ENCODE measurements at regions not wholly inside any gene's neighbourhood (a gene's known extent, or its start where the extent isn't known, plus 50 kb on each side); places are given as distances from the start of the nearest gene placed in this dataset.
"Not testable (repeated sequence)": the region's sequence is repeated elsewhere in the genome, so short reads cannot be mapped to it uniquely, and the experiment has no call there.

DNA sequence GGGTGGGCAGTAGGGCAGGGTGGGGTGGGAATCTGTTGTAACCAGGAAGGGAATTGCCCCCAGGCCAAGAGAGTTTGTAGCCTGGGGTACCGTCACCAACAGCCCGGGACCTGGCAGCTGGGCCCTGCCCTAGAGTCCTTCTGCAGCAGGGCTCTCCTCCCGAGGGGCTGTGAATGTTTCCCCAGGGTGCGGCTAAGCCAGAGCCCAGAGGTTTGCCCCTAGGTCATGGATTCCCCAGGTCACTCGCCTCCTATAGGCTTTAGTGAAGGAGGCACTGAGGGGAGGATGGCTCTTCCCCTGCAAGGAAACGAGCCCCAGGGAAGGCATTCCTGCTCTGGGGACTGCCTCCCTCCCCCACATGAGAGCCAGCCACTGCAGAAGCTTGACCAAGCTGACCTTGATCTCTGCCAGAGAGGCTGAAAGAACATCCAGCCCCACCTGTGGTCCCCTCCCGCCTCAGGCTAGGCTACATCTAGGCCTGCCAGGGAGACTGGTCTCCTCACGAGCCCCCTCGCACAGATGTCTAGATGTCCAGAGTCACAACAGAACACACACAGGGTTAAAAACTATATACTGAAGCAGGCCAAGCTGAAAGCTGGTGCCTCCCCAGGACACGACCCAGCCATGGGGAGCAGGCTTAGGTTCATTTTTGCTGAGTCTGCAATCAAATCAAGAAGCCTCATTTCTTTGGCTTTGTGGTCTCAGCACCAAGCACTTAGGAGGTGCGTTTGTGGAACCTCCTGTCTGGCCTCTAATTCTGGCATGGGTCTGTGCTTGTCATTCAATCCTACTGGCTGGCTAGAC is 69.1 kb upstream of the TAMM41 start:
- H3K4me3 ChIP-seq (ENCODE audit: low read depth in 1 of 5, low read length in 5 of 5) = no peak overlapping the region
- no peak overlapping the region for H3K9ac ChIP-seq (ENCODE audit: low read length in 5 of 5)
- no peaks in the 10 kb centered on the region for H3K4me1 ChIP-seq (ENCODE audit: control insufficient read depth in 5 of 5, insufficient read depth in 5 of 5, low read length in 5 of 5)
- H3K9me3 ChIP-seq (ENCODE audit: control insufficient read depth in 5 of 5, low read length in 5 of 5) = no peaks in the 10 kb centered on the region
- H3K27me3 ChIP-seq (ENCODE audit: control insufficient read depth in 5 of 5, insufficient read depth in 4 of 5, low read length in 5 of 5) = peaks cover 0 to 6% (median 2%) of the 10 kb centered on the region in 5 donors
- H3K27ac ChIP-seq (ENCODE audit: low read depth, low read length) = no peak overlapping the region
- H3K36me3 ChIP-seq (ENCODE audit: control insufficient read depth in 5 of 5, insufficient read depth in 5 of 5, low read length in 5 of 5) = no peaks in the 10 kb centered on the region

GRCh38 chr3:11916425-11916762 is 69.7 kb upstream of the TAMM41 start:
- H3K4me3 ChIP-seq (ENCODE audit: low read depth in 1 of 5, low read length in 5 of 5); H3K4me1 ChIP-seq (ENCODE audit: control insufficient read depth in 5 of 5, insufficient read depth in 5 of 5, low read length in 5 of 5); H3K9ac ChIP-seq (ENCODE audit: low read length in 5 of 5); H3K36me3 ChIP-seq (ENCODE audit: control insufficient read depth in 5 of 5, insufficient read depth in 5 of 5, low read length in 5 of 5); H3K9me3 ChIP-seq (ENCODE audit: control insufficient read depth in 5 of 5, low read length in 5 of 5); H3K27me3 ChIP-seq (ENCODE audit: control insufficient read depth in 5 of 5, insufficient read depth in 4 of 5, low read length in 5 of 5); H3K27ac ChIP-seq (ENCODE audit: low read depth, low read length): not testable (repeated sequence)

DNA sequence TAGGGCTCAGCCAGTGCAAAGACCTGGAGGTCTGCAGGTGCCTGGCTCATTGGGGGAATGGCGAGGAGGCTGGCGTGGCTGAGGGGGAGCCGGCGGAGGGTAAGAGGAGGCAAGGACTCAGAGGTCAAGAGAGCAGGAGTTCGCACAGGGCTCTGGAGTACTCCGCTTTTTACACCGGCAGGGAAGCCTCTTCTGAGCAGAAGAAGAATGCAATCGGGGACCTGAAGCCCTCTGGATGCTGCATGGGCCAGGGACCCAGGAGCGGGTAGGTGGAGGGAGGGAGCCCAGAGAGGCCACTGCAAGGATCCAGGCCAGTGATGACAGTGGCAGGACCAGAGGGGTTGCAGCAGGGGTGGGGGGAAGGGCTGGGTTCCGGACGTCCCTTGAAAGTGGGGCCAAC is 70.4 kb upstream of the TAMM41 start:
- Histone ChIP-seq H3K9ac (ENCODE audit: low read length in 5 of 5) (no peak overlapping the region), H3K27me3 (ENCODE audit: control insufficient read depth in 5 of 5, insufficient read depth in 4 of 5, low read length in 5 of 5) (peaks cover 0 to 6% (median 2%) of the 10 kb centered on the region in 5 donors), H3K9me3 (ENCODE audit: control insufficient read depth in 5 of 5, low read length in 5 of 5) (no peaks in the 10 kb centered on the region), H3K4me1 (ENCODE audit: control insufficient read depth in 5 of 5, insufficient read depth in 5 of 5, low read length in 5 of 5) (peaks cover 0 to 6% (median 0%) of the 10 kb centered on the region in 5 donors), H3K36me3 (ENCODE audit: control insufficient read depth in 5 of 5, insufficient read depth in 5 of 5, low read length in 5 of 5) (no peaks in the 10 kb centered on the region), H3K27ac (ENCODE audit: low read depth, low read length) (no peak overlapping the region), H3K4me3 (ENCODE audit: low read depth in 1 of 5, low read length in 5 of 5) (no peak overlapping the region)

DNA sequence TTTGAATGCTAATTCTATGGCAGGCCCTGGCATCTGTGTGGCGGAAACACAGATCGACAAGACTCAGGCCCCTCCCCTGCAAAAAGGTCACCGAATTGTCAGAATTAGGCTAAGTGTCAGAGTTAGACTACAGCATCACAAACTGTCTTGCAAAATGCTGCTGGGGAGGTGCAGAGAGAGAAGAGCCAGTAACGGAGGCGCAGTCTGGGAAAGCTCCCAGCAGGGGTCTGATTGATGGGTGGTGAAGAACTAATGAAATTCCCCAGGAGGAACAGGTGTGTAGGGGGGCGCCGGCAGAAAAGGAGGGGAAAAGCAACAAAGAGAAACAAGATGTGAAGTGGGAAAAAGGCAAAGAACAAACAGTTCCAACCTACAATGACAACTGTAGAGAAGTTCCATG is 72.7 kb upstream of the TAMM41 start:
- no peaks in the 10 kb centered on the region for H3K9me3 ChIP-seq (ENCODE audit: control insufficient read depth in 5 of 5, low read length in 5 of 5)
- H3K4me3 ChIP-seq (ENCODE audit: low read depth in 1 of 5, low read length in 5 of 5) = no peak overlapping the region
- no peak overlapping the region for H3K9ac ChIP-seq (ENCODE audit: low read length in 5 of 5)
- no peak overlapping the region for H3K27ac ChIP-seq (ENCODE audit: low read depth, low read length)
- H3K4me1 ChIP-seq (ENCODE audit: control insufficient read depth in 5 of 5, insufficient read depth in 5 of 5, low read length in 5 of 5) = peaks cover 0 to 6% (median 0%) of the 10 kb centered on the region in 5 donors
- peaks cover 0 to 6% (median 2%) of the 10 kb centered on the region in 5 donors for H3K27me3 ChIP-seq (ENCODE audit: control insufficient read depth in 5 of 5, insufficient read depth in 4 of 5, low read length in 5 of 5)
- no peaks in the 10 kb centered on the region for H3K36me3 ChIP-seq (ENCODE audit: control insufficient read depth in 5 of 5, insufficient read depth in 5 of 5, low read length in 5 of 5)

GRCh38 chr3:11924518-11924917 is 77.8 kb upstream of the TAMM41 start:
- Histone ChIP-seq H3K27ac (ENCODE audit: low read depth, low read length) (no peak overlapping the region), H3K36me3 (ENCODE audit: control insufficient read depth in 5 of 5, insufficient read depth in 5 of 5, low read length in 5 of 5) (no peaks in the 10 kb centered on the region), H3K9me3 (ENCODE audit: control insufficient read depth in 5 of 5, low read length in 5 of 5) (no peaks in the 10 kb centered on the region), H3K9ac (ENCODE audit: low read length in 5 of 5) (no peak overlapping the region), H3K27me3 (ENCODE audit: control insufficient read depth in 5 of 5, insufficient read depth in 4 of 5, low read length in 5 of 5) (peaks cover 0 to 3% (median 0%) of the 10 kb centered on the region in 5 donors), H3K4me1 (ENCODE audit: control insufficient read depth in 5 of 5, insufficient read depth in 5 of 5, low read length in 5 of 5) (peaks cover 0 to 6% (median 0%) of the 10 kb centered on the region in 5 donors), H3K4me3 (ENCODE audit: low read depth in 1 of 5, low read length in 5 of 5) (no peak overlapping the region)

- Histone ChIP-seq H3K27ac (ENCODE audit: low read depth, low read length) (no peak overlapping the region), H3K9ac (ENCODE audit: low read length in 5 of 5) (no peak overlapping the region), H3K9me3 (ENCODE audit: control insufficient read depth in 5 of 5, low read length in 5 of 5) (no peaks in the 10 kb centered on the region), H3K36me3 (ENCODE audit: control insufficient read depth in 5 of 5, insufficient read depth in 5 of 5, low read length in 5 of 5) (no peaks in the 10 kb centered on the region), H3K4me1 (ENCODE audit: control insufficient read depth in 5 of 5, insufficient read depth in 5 of 5, low read length in 5 of 5) (no peaks in the 10 kb centered on the region), H3K4me3 (ENCODE audit: low read depth in 1 of 5, low read length in 5 of 5) (no peak overlapping the region), H3K27me3 (ENCODE audit: control insufficient read depth in 5 of 5, insufficient read depth in 4 of 5, low read length in 5 of 5) (peaks cover 0 to 3% (median 0%) of the 10 kb centered on the region in 5 donors)
Observed at GRCh38 chr3:11928381-11928780, 75.8 kb upstream of the SYN2 start.

DNA sequence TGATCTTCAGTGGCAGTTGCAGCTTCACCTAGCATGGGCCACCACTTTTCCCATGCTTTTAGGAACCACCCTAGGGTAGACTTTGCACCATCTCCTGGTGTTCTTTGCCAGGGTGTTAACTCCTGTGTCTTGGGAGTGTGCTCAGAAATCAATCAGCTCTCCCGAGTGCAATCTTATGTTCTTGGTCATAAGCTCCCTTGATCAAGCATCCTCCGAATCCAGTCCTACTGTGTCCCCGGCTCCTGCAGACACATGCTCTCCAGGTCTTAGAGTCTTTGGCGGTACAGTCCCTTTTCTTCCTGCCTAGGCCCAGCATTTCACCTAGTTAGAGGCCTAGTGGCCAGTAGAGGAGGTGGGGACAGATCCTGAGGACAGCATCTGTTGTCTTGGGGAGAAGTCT is 74.7 kb upstream of the SYN2 start:
- Histone ChIP-seq H3K27ac (ENCODE audit: low read depth, low read length) (no peak overlapping the region), H3K27me3 (ENCODE audit: control insufficient read depth in 5 of 5, insufficient read depth in 4 of 5, low read length in 5 of 5) (peaks cover 0 to 3% (median 0%) of the 10 kb centered on the region in 5 donors), H3K9me3 (ENCODE audit: control insufficient read depth in 5 of 5, low read length in 5 of 5) (no peaks in the 10 kb centered on the region), H3K4me3 (ENCODE audit: low read depth in 1 of 5, low read length in 5 of 5) (no peak overlapping the region), H3K4me1 (ENCODE audit: control insufficient read depth in 5 of 5, insufficient read depth in 5 of 5, low read length in 5 of 5) (no peaks in the 10 kb centered on the region), H3K36me3 (ENCODE audit: control insufficient read depth in 5 of 5, insufficient read depth in 5 of 5, low read length in 5 of 5) (no peaks in the 10 kb centered on the region), H3K9ac (ENCODE audit: low read length in 5 of 5) (no peak overlapping the region)

GRCh38 chr3:11930084-11930483 is 74.1 kb upstream of the SYN2 start:
- H3K4me3 ChIP-seq (ENCODE audit: low read depth in 1 of 5, low read length in 5 of 5) = no peak overlapping the region
- H3K4me1 ChIP-seq (ENCODE audit: control insufficient read depth in 5 of 5, insufficient read depth in 5 of 5, low read length in 5 of 5) = no peaks in the 10 kb centered on the region
- H3K36me3 ChIP-seq (ENCODE audit: control insufficient read depth in 5 of 5, insufficient read depth in 5 of 5, low read length in 5 of 5) = no peaks in the 10 kb centered on the region
- no peak overlapping the region for H3K27ac ChIP-seq (ENCODE audit: low read depth, low read length)
- H3K27me3 ChIP-seq (ENCODE audit: control insufficient read depth in 5 of 5, insufficient read depth in 4 of 5, low read length in 5 of 5) = peaks cover 0 to 3% (median 0%) of the 10 kb centered on the region in 5 donors
- no peak overlapping the region for H3K9ac ChIP-seq (ENCODE audit: low read length in 5 of 5)
- H3K9me3 ChIP-seq (ENCODE audit: control insufficient read depth in 5 of 5, low read length in 5 of 5) = no peaks in the 10 kb centered on the region

DNA sequence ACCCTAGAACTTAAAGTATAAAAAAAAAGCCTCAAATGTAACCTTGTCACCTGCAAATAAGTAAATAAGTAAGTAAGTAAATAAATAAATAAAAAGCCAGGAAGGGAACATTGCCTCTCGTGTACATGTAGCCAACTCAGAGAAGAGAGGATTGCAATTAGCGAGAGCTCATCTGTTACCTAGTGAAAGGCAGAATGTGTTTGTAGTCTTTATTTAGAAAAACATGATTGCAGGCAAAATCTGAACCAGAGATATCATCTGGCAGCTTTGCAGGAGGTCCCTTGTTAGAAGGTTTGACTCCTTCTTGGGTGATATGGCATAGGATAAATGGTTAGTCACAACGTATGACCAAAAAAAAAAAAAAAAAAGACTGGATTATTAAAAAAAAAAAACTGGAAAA is 71.6 kb upstream of the SYN2 start:
- Histone ChIP-seq H3K36me3 (ENCODE audit: control insufficient read depth in 5 of 5, insufficient read depth in 5 of 5, low read length in 5 of 5) (no peaks in the 10 kb centered on the region), H3K9me3 (ENCODE audit: control insufficient read depth in 5 of 5, low read length in 5 of 5) (no peaks in the 10 kb centered on the region), H3K4me1 (ENCODE audit: control insufficient read depth in 5 of 5, insufficient read depth in 5 of 5, low read length in 5 of 5) (no peaks in the 10 kb centered on the region), H3K27ac (ENCODE audit: low read depth, low read length) (no peak overlapping the region), H3K9ac (ENCODE audit: low read length in 5 of 5) (no peak overlapping the region), H3K27me3 (ENCODE audit: control insufficient read depth in 5 of 5, insufficient read depth in 4 of 5, low read length in 5 of 5) (peaks cover 0 to 9% (median 3%) of the 10 kb centered on the region in 5 donors), H3K4me3 (ENCODE audit: low read depth in 1 of 5, low read length in 5 of 5) (no peak overlapping the region)

DNA sequence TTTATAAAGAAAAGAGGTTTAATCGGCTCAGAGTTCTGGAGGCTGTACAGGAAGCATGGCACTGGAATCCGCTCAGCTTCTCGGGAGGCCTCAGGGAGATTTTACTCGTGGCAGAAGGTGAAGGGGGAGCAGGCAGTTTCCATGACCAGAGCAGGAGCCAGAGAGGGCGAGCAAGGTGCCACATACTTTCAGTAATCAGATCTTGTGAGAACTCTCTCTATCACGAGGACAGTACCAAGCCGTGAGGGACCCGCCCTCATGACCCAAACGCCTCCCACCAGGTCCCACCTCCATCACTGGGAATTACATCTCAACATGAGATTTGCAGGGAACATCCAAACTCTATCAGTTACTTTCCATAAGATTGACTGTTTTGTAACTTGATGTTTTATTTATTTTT is 70.7 kb upstream of the SYN2 start:
- H3K9me3 ChIP-seq (ENCODE audit: control insufficient read depth in 5 of 5, low read length in 5 of 5) = no peaks in the 10 kb centered on the region
- peaks cover 0 to 9% (median 3%) of the 10 kb centered on the region in 5 donors for H3K27me3 ChIP-seq (ENCODE audit: control insufficient read depth in 5 of 5, insufficient read depth in 4 of 5, low read length in 5 of 5)
- no peaks in the 10 kb centered on the region for H3K4me1 ChIP-seq (ENCODE audit: control insufficient read depth in 5 of 5, insufficient read depth in 5 of 5, low read length in 5 of 5)
- no peak overlapping the region for H3K4me3 ChIP-seq (ENCODE audit: low read depth in 1 of 5, low read length in 5 of 5)
- no peak overlapping the region for H3K27ac ChIP-seq (ENCODE audit: low read depth, low read length)
- H3K36me3 ChIP-seq (ENCODE audit: control insufficient read depth in 5 of 5, insufficient read depth in 5 of 5, low read length in 5 of 5) = no peaks in the 10 kb centered on the region
- no peak overlapping the region for H3K9ac ChIP-seq (ENCODE audit: low read length in 5 of 5)

All from subcutaneous abdominal adipose tissue (tissue), 5 donors.